Loucy (cell line): ENCODE measurements at regions not wholly inside any gene's neighbourhood (a gene's known extent, or its start where the extent isn't known, plus 50 kb on each side); places are given as distances from the start of the nearest gene placed in this dataset.
"Not testable (repeated sequence)": the region's sequence is repeated elsewhere in the genome, so short reads cannot be mapped to it uniquely, and the experiment has no call there.

ENCODE experiments used
- CTCF ChIP-seq: fragments of 200-600 bp; sonication (generic); conservative IDR thresholded peaks from 2 replicates; pipeline ENCODE4 v1.5.1; 2014; ENCODE audit warnings: mild to moderate bottlenecking, antibody characterized with exemption, low read length
- EZH2phosphoT487 ChIP-seq: fragments of 200-600 bp; IDR thresholded peaks from 2 replicates; pipeline ENCODE4 v1.6.1; 2018; ENCODE audit warnings: antibody characterized with exemption, mild to moderate bottlenecking, moderate library complexity, borderline replicate concordance

DNA sequence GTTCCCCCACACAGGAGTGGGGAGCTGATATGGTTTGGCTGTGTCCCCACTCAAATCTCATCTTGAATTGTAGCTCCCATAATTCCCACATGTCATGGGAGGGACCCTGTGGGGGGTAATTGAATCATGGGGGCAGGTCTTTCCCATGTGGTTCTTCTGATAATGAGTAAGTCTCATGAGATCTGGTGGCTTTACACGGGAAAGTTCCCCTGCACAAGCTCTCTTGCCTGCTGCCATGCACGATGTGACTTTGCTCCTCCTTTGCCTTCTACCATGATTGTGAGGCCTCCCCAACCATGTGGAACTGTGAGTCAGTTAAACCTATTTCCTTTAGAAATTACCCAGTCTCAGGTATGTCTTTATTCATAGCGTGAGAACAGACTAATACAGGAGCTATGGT, 347.0 kb upstream of the CDH5 start:
- TF ChIP-seq CTCF, EZH2phosphoT487: not testable (repeated sequence)
